Lower leg skin (tissue), 4 donors: ENCODE measurements at regions not wholly inside any gene's neighbourhood (a gene's known extent, or its start where the extent isn't known, plus 50 kb on each side); places are given as distances from the start of the nearest gene placed in this dataset.

Source experiments
- DNase-seq, 2 donors: peaks; one replicate each; pipeline ENCODE4 v3.0.0-alpha.2; 2019; ENCODE audit warnings: low spot score in 2 of 2
- H3K4me3 ChIP-seq: fragments of 200-600 bp; sonication (generic); 2 replicates; pipeline ENCODE4 v1.5.1; 2017; ENCODE audit warnings: mild to moderate bottlenecking, low read depth; ENCODE audit not compliant: poor library complexity, severe bottlenecking
- POLR2A ChIP-seq, 2 donors: fragments of 450-650 bp; IDR thresholded peaks; one replicate each; pipeline ENCODE4 v1.6.1; 2016 to 2017; ENCODE audit warnings: antibody characterized with exemption in 2 of 2, mild to moderate bottlenecking in 1 of 2, moderate library complexity in 1 of 2
- WGBS, 2 donors: methylation state at CpG; one replicate each; pipeline ENCODE4 v1.1.5; 2018; 5-methylcytosine and 5-hydroxymethylcytosine counted together
- intact Hi-C: fragments of 100-400 bp; cut with DNase I; formaldehyde crosslinking; loops from one replicate; pipeline ENCODE4 v1.15.0; 2023; ENCODE audit warnings: low total_unique reads
- TF ChIP-seq, protein P1 (sequence below), 3 donors: fragments of 450-650 bp; IDR thresholded peaks; one replicate each; pipeline ENCODE4 v1.5.1; 2016; ENCODE audit warnings: antibody characterized with exemption in 3 of 3, mild to moderate bottlenecking in 3 of 3, moderate library complexity in 2 of 3

DNA sequence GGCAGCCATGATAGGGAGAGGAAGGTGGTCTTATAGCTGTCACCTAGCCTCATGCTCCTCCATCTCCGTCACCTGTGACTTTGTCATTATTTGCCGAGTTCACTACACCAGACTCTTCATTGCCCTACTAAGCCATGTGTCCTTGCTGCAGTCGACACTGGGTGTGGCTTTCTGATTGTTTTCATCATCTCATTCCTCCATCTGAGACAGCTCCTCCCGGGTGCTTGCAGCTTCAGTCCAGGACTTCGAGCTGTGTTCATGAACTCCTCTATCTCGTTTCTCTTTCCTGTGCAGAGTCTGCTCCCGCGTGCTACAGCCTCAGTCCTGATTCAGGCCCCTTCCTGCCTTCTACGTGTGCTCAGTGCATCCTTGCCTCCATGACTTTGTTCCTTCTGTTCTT lies 295.1 kb upstream of the TNP1 start:
- 65 to 71% methylated on average over 9 of the region's 9 CpGs for WGBS, 2 donors
- DNase-seq, result no peak
- TF ChIP-seq, protein P1, sequence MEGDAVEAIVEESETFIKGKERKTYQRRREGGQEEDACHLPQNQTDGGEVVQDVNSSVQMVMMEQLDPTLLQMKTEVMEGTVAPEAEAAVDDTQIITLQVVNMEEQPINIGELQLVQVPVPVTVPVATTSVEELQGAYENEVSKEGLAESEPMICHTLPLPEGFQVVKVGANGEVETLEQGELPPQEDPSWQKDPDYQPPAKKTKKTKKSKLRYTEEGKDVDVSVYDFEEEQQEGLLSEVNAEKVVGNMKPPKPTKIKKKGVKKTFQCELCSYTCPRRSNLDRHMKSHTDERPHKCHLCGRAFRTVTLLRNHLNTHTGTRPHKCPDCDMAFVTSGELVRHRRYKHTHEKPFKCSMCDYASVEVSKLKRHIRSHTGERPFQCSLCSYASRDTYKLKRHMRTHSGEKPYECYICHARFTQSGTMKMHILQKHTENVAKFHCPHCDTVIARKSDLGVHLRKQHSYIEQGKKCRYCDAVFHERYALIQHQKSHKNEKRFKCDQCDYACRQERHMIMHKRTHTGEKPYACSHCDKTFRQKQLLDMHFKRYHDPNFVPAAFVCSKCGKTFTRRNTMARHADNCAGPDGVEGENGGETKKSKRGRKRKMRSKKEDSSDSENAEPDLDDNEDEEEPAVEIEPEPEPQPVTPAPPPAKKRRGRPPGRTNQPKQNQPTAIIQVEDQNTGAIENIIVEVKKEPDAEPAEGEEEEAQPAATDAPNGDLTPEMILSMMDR (IDR thresholded peaks at IDR 0.05), result no peak
- no peak for TF ChIP-seq POLR2A (IDR thresholded peaks at IDR 0.05)
- intact Hi-C loops, result no loop called here
- H3K4me3 ChIP-seq, result no peak overlapping the region

DNA sequence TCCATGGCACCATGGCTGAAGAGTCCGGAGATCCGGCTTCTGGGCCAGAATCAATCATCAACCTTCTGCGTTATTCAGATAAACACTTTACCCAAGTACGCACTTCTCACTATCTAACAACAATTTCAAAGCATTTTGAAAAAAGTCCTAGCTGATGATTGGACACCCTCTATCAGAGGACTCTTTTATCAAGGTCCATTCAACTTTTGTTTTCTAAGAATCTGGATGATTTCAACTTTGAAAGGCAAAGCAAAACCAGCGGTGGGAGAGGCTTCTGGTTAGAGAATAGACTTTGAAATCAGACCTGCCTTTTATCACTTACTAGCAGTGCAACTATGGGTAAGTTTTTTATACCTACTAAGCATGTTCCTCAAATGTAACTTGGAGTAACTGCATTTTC lies 293.6 kb upstream of the TNP1 start:
- intact Hi-C loops, result no loop called here
- 97 to 98% methylated on average over 5 of the region's 5 CpGs for WGBS, 2 donors
- DNase-seq, result no peak
- TF ChIP-seq, protein P1 (IDR thresholded peaks at IDR 0.05), result no peak
- TF ChIP-seq POLR2A (IDR thresholded peaks at IDR 0.05), result no peak
- no peak overlapping the region for H3K4me3 ChIP-seq

DNA sequence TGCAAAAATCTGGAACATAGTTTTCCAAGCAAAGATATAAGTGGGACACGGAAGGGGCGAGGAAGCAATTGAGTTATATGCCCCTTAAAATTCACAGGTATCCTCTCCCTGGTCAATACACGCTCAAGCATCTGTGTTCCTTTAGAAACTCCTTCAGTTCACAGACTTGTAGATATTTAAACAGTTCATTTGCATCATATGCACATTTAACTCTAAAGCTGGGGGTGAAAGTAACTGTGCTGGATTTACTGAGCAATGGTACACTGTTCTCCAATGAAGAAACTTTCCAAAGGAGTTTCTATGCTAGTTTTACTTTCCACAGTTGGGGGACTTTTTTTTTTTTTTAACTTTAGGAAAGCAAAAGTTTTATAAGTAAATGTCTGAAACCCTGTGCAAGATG lies 293.0 kb upstream of the TNP1 start:
- WGBS, 2 donors, result 93 to 95% methylated on average over 3 of the region's 3 CpGs
- no peak overlapping the region for H3K4me3 ChIP-seq
- TF ChIP-seq, protein P1 (IDR thresholded peaks at IDR 0.05), result no peak
- no peak for TF ChIP-seq POLR2A (IDR thresholded peaks at IDR 0.05)
- no peak for DNase-seq
- intact Hi-C loops, result no loop called here

DNA sequence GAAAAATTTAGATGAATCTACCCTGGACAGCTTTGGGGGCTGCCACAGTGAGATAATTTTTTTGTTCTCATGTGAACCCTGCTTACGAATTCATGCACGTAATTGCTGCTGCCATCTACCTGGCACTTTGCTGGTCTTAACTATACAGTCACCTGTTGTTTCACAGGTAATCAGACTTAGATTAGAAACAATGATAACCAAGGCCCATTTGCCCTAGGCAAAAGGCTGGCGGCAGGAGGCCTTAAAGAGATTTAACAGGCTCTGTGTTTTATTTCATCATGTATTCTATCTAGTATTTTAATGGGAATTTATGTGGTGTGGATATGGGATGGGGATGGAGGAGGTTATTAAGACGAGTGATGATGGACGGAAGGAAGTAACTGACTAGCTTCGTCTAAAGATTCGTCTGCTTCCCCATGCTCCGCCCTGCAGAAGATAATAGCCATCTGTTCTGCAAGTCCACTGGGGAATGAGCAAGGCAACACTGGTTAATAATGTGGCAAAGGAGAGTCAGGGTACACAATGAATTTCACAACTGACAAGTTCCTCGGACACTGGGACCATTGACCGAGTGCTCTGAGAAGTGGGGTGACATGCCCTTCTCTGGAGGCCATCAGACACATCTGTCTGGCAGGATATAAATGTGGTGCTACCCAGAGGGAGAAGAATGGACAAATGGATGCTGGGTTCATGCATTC lies 291.8 kb upstream of the TNP1 start:
- 75 to 81% methylated on average over 10 of the region's 10 CpGs for WGBS, 2 donors
- intact Hi-C loops, result no loop called here
- DNase-seq, result no peak
- TF ChIP-seq POLR2A (IDR thresholded peaks at IDR 0.05), result no peak
- TF ChIP-seq, protein P1 (IDR thresholded peaks at IDR 0.05), result no peak
- H3K4me3 ChIP-seq, result no peak overlapping the region

DNA sequence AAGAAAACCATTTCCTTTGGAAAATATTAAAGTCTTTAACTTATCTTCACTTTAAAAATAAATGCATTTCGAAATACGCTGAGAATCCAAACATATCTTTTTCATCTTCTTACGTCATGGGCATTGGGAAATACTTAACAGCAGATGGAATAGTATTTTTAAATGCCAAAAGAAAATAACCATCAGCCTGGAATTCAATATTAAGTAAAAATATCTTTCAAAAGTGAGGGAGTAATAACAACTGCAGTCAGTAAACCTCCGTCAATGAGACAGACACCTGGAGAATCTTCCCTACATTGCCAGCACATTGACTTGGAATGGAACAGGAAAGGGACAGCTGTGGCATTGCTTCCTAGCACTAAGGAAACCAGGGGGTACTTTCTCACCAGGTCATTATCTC lies 290.4 kb upstream of the TNP1 start:
- TF ChIP-seq POLR2A (IDR thresholded peaks at IDR 0.05), result no peak
- TF ChIP-seq, protein P1 (IDR thresholded peaks at IDR 0.05), result no peak
- DNase-seq, result no peak
- 75 to 85% methylated on average over 4 of the region's 4 CpGs for WGBS, 2 donors
- no peak overlapping the region for H3K4me3 ChIP-seq
- intact Hi-C loops, result no loop called here

DNA sequence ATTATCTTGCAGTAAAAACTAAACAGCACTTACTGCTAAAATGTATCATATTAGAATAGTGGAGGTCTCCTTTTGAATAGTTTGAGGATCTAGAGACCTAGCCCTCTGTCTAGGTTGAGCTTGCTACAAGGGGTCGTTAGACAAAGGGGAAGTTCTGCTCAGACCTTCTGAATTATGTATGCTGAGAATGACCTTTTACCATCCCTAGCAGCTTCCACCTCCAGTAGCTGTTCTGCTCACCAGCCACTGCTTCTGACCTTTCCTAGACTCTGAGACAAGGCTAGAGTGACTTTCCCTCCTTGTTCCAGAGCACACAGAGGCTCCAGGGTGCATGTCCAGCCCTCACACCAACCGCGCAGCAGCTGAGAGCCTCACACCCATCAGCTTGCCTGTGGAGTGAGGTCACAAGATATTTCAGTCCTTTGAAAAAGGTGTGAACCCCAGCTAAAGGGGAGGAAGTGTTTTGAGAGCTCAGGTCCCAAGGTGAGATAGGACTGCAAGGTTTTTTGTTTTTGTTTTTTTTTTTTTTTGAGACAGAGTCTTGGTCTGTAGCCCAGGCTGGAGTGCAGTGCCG lies 289.3 kb upstream of the TNP1 start:
- H3K4me3 ChIP-seq, result no peak overlapping the region
- no peak for TF ChIP-seq POLR2A (IDR thresholded peaks at IDR 0.05)
- TF ChIP-seq, protein P1 (IDR thresholded peaks at IDR 0.05), result no peak
- WGBS, 2 donors, result 92 to 93% methylated on average over 4 of the region's 4 CpGs
- intact Hi-C loops, result no loop called here
- DNase-seq, result no peak
